ENCODE measurements at regions not wholly inside any gene's neighbourhood (a gene's known extent, or its start where the extent isn't known, plus 50 kb on each side); places are given as distances from the start of the nearest gene placed in this dataset.

DNA sequence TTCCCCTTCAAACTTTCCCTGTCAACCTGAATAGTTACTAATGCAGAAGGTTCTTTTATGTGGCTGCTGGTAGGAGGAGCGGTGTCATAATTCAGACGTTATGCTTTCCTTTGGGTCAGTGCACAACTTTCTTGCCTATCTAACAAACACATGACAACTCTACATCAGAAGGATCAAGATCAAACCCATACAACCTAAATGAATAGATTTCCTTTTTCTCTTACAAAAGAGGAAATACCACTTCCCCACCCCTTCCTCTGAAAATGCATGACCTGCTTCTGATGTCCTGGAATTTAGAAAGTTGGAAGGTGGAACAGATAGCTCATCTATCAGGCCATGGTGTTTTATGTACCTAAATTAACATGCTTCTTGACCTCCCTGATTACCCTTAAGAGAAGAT, 75.7 kb upstream of the ADGRL4 start:
- H3K9me3 ChIP-seq (ENCODE audit: insufficient read depth in 2 of 2, low read depth in 1 of 2, low read length in 1 of 2): no peaks in the 10 kb centered on the region
- H2BK120ac ChIP-seq (replicated peaks; ENCODE audit: low read depth, low read length): no peak overlapping the region
- no peak overlapping the region for H2BK12ac ChIP-seq (ENCODE audit: low read depth, low read length)
- no peak overlapping the region for H3K14ac ChIP-seq (ENCODE audit: insufficient read length)
- no peak overlapping the region for H3K23ac ChIP-seq (ENCODE audit: insufficient read length)
- no peak overlapping the region for H3K56ac ChIP-seq (replicated peaks; ENCODE audit: insufficient read length, low read depth, low read length)
- no peak overlapping the region for H3K4me2 ChIP-seq (ENCODE audit: insufficient read depth in 1 of 2, low read depth in 2 of 2, low read length in 2 of 2)
- no peak overlapping the region for H3K4me3 ChIP-seq (ENCODE audit: extremely low read depth in 1 of 4, insufficient read depth in 2 of 4, low read depth in 3 of 4, low read length in 4 of 4)
- H4K20me1 ChIP-seq (replicated peaks in 1 of 2; ENCODE audit: control insufficient read depth in 1 of 2, insufficient read depth in 2 of 2, low read length in 2 of 2): no peaks in the 10 kb centered on the region
- no peak overlapping the region for H4K5ac ChIP-seq (ENCODE audit: insufficient read length, low read depth, low read length)
- H3K79me1 ChIP-seq (ENCODE audit: low read depth, low read length): no peaks in the 10 kb centered on the region
- no peak overlapping the region for H3K18ac ChIP-seq (ENCODE audit: extremely low read depth, low read length)
- no peak overlapping the region for H3K4ac ChIP-seq (replicated peaks; ENCODE audit: insufficient read length, low read depth, low read length)
- no peak overlapping the region for H2BK20ac ChIP-seq (ENCODE audit: low read length)
- no peaks in the 10 kb centered on the region for H3K79me2 ChIP-seq (ENCODE audit: control insufficient read depth in 1 of 2, insufficient read depth in 2 of 2, low read length in 2 of 2)
- no peak overlapping the region for H4K8ac ChIP-seq (ENCODE audit: extremely low read depth, insufficient read depth, low read length)
- ChIA-PET CTCF (ENCODE audit: partially characterized antibody) (no interaction called here), POLR2A (ENCODE audit: partially characterized antibody) (no interaction called here)
- DNase-seq (ENCODE audit: low read depth in 1 of 2, low spot score in 2 of 2) (no peak), FAIRE-seq (no peak)
- TF ChIP-seq HDAC2 (IDR thresholded peaks at IDR 0.05; ENCODE audit: borderline replicate concordance in 1 of 2, low read depth in 2 of 2, low read length in 2 of 2): no peak
- TF ChIP-seq RNF2 (IDR thresholded peaks at IDR 0.05; ENCODE audit: borderline replicate concordance, low read depth, low read length, missing control alignments, poor library complexity, severe bottlenecking): no peak
- no peak for TF ChIP-seq SIRT6 (IDR thresholded peaks at IDR 0.05; ENCODE audit: low read length)
- TF ChIP-seq SIX5 (IDR thresholded peaks at IDR 0.05; ENCODE audit: low read depth, low read length): no peak
- no peak for TF ChIP-seq GABPA (IDR thresholded peaks at IDR 0.05; ENCODE audit: borderline replicate concordance, insufficient read depth, low read length)
- TF ChIP-seq CHD1 (IDR thresholded peaks at IDR 0.05; ENCODE audit: low read depth, low read length): no peak
- TF ChIP-seq POLR2A (IDR thresholded peaks at IDR 0.05; ENCODE audit: control extremely low read depth in 1 of 2, low read depth in 2 of 2, low read length in 2 of 2): no peak
- TF ChIP-seq MAFK (IDR thresholded peaks at IDR 0.05; ENCODE audit: low read depth, low read length): no peak
- no peak for TF ChIP-seq POU5F1 (IDR thresholded peaks at IDR 0.05; ENCODE audit: low read depth, low read length)
- no peak for TF ChIP-seq KDM5A (IDR thresholded peaks at IDR 0.05; ENCODE audit: low read length)
- no peak for TF ChIP-seq TEAD4 (IDR thresholded peaks at IDR 0.05; ENCODE audit: low read depth, low read length)
- no peak for TF ChIP-seq POLR2AphosphoS5 (IDR thresholded peaks at IDR 0.05; ENCODE audit: low read depth, low read length)
- no peak for TF ChIP-seq KDM4A (IDR thresholded peaks at IDR 0.05; ENCODE audit: low read depth, low read length, severe bottlenecking)
- no peak for TF ChIP-seq RBBP5 (IDR thresholded peaks at IDR 0.05; ENCODE audit: borderline replicate concordance, low read depth, low read length)
- TF ChIP-seq NANOG (IDR thresholded peaks at IDR 0.05; ENCODE audit: insufficient read depth, low read depth, low read length, poor library complexity, severe bottlenecking): no peak
- no peak for TF ChIP-seq TAF7 (optimal IDR thresholded peaks at IDR 0.05; ENCODE audit: borderline replicate concordance, low read depth, low read length)
- peaks cover 0 to 4% (median 0%) of the 10 kb centered on the region in 4 experiments; a peak in 1 of 7 replicates for H3K4me1 ChIP-seq (replicated peaks in 1 of 4; ENCODE audit: control insufficient read depth in 3 of 4, insufficient read depth in 4 of 4, low read length in 3 of 4)
- H2AFZ ChIP-seq (ENCODE audit: low read length): no peak overlapping the region
- no peak overlapping the region for H3K9ac ChIP-seq (replicated peaks in 1 of 4; ENCODE audit: extremely low read depth in 1 of 4, low read depth in 3 of 4, low read length in 3 of 4)
- no peak overlapping the region for H2BK15ac ChIP-seq (ENCODE audit: low read length)
- no peak overlapping the region for H2BK5ac ChIP-seq (ENCODE audit: low read depth, low read length)
- H3K27ac ChIP-seq (ENCODE audit: low read depth, low read length): no peak overlapping the region
- H3K23me2 ChIP-seq (ENCODE audit: low read depth, low read length): no peaks in the 10 kb centered on the region
- H3K27me3 ChIP-seq (replicated peaks in 1 of 4; ENCODE audit: control insufficient read depth in 3 of 4, extremely low read depth in 1 of 4, insufficient read depth in 3 of 4, low read length in 3 of 4): no peaks in the 10 kb centered on the region
- WGBS, 2 experiments (ENCODE audit: extremely low coverage in 1 of 2, insufficient coverage in 1 of 2, insufficient read length in 1 of 2, insufficient replicate concordance in 2 of 2, low coverage in 1 of 2, low lambda C conversion rate in 2 of 2, missing lambda C conversion rate in 1 of 2): 100% methylated on average over 2 of the region's 2 CpGs; no CpG with 5 or more reads in 1 of the 2 experiments
- no peak overlapping the region for H4K91ac ChIP-seq (replicated peaks; ENCODE audit: insufficient read length, low read length)
- no peak overlapping the region for H2AK5ac ChIP-seq (ENCODE audit: low read depth, low read length)
- H3K36me3 ChIP-seq (ENCODE audit: control insufficient read depth in 2 of 4, insufficient read depth in 4 of 4, low read length in 3 of 4): no peaks in the 10 kb centered on the region

Data from H1 (cell line).